Endothelial cell of umbilical vein (primary cell): ENCODE measurements at regions not wholly inside any gene's neighbourhood (a gene's known extent, or its start where the extent isn't known, plus 50 kb on each side); places are given as distances from the start of the nearest gene placed in this dataset.
"Not testable (repeated sequence)": the region's sequence is repeated elsewhere in the genome, so short reads cannot be mapped to it uniquely, and the experiment has no call there.

Experiments used
- BruUV-seq: library from RNA; stranded (reverse); fragments of 400-500 nt; replicated peaks from 2 replicates; lab custom pipeline; 2021; lab: Mats Ljungman, UMichigan
- CTCF ChIA-PET: fragments of 300-600, 350-600 bp; sonication (Branson Sonifier 250); formaldehyde crosslinking; loops from one replicate; lab custom pipeline; 2021; ENCODE audit warnings: antibody characterized with exemption, inconsistent platforms; lab: Charles Lee
- POLR2A ChIA-PET: fragments of 300-600, 350-600 bp; sonication (Branson Sonifier 250); formaldehyde crosslinking; loops from one replicate; lab custom pipeline; 2021; ENCODE audit warnings: antibody characterized with exemption, inconsistent platforms; lab: Charles Lee
- DNase-seq: peaks from one replicate; pipeline ENCODE4 v3.0.0-alpha.2; 2011; ENCODE audit warnings: low read depth, low spot score
- FAIRE-seq: peaks from 2 replicates; lab custom pipeline; 2011; peaks lifted over from hg19 to GRCh38; lab: Jason Lieb, UNC
- H2AFZ ChIP-seq: 2 replicates; pipeline ENCODE4 v1.6.0; 2012; ENCODE audit warnings: low read depth, low read length, control low read depth, inconsistent platforms
- H3K27ac ChIP-seq: 2 replicates; pipeline ENCODE4 v1.5.1; 2011; ENCODE audit warnings: low read depth, mild to moderate bottlenecking, control low read depth, low read length, moderate library complexity; ENCODE audit not compliant: insufficient read depth
- H3K27me3 ChIP-seq, 2 experiments: 2 replicates each; pipeline versions ENCODE4 v1.6.0 to v1.6.1; 2011; ENCODE audit warnings: low read length in 2 of 2, mixed read lengths in 1 of 2; ENCODE audit not compliant: control insufficient read depth in 2 of 2, insufficient read depth in 2 of 2
- H3K36me3 ChIP-seq, 2 experiments: 2 replicates in 1 of 2; 3 replicates in 1 of 2; pipeline ENCODE4 v1.5.1; 2011; ENCODE audit warnings: low read length in 2 of 2, mild to moderate bottlenecking in 1 of 2, moderate library complexity in 1 of 2; ENCODE audit not compliant: control insufficient read depth in 2 of 2, insufficient read depth in 2 of 2; ENCODE audit errors: extremely low read depth in 1 of 2
- H3K4me1 ChIP-seq: 3 replicates; pipeline ENCODE4 v1.5.1; 2011; ENCODE audit warnings: mild to moderate bottlenecking, low read length; ENCODE audit not compliant: control insufficient read depth, insufficient read depth; ENCODE audit errors: extremely low read depth
- H3K4me2 ChIP-seq: 2 replicates; pipeline ENCODE4 v1.6.1; 2011; ENCODE audit warnings: low read length, control low read depth, mixed read lengths; ENCODE audit not compliant: insufficient read depth
- H3K4me3 ChIP-seq, 3 experiments: fragments of 200-600 bp in 1 of 3; sonication (generic), shearing (Covaris generic) in 1 of 3; replicated peaks in 1 of 3; 2 replicates each; pipeline ENCODE4 v1.5.1; 2011 to 2016; ENCODE audit warnings: control low read depth in 3 of 3, low read length in 3 of 3, mild to moderate bottlenecking in 2 of 3, inconsistent platforms in 1 of 3, low read depth in 1 of 3, moderate library complexity in 1 of 3; ENCODE audit not compliant: insufficient read depth in 1 of 3
- H3K79me2 ChIP-seq: 2 replicates; pipeline ENCODE4 v1.6.0; 2012; ENCODE audit warnings: low read length, inconsistent platforms; ENCODE audit not compliant: control insufficient read depth, insufficient read depth
- H3K9ac ChIP-seq: replicated peaks from 2 replicates; pipeline ENCODE3; 2011; ENCODE audit warnings: low read length, control low read depth; ENCODE audit not compliant: insufficient read depth; ENCODE audit errors: extremely low read depth
- H3K9me1 ChIP-seq: replicated peaks from 3 replicates; pipeline ENCODE4 v1.6.0; 2011; ENCODE audit warnings: mild to moderate bottlenecking, low read length; ENCODE audit not compliant: control insufficient read depth, insufficient read depth; ENCODE audit errors: extremely low read depth
- H3K9me3 ChIP-seq: replicated peaks from 2 replicates; pipeline ENCODE4 v1.5.1; 2012; ENCODE audit warnings: low read length, inconsistent platforms; ENCODE audit not compliant: control insufficient read depth, insufficient read depth
- H4K20me1 ChIP-seq: replicated peaks from 2 replicates; pipeline ENCODE3; 2011; ENCODE audit warnings: mild to moderate bottlenecking, low read length; ENCODE audit not compliant: control insufficient read depth, insufficient read depth; ENCODE audit errors: extremely low read depth
- dilution Hi-C: fragments of 300-500 bp; cut with MboI; formaldehyde crosslinking; loops from one replicate; pipeline ENCODE4 v1.15.0; 2019; ENCODE audit warnings: low sequenced_read_pairs; ENCODE audit not compliant: extremely low pct_ligation_motif_present
- intact Hi-C: fragments of 100-400 bp; cut with micrococcal nuclease; formaldehyde crosslinking; loops from one replicate; pipeline ENCODE4 v1.10.0; 2022

DNA sequence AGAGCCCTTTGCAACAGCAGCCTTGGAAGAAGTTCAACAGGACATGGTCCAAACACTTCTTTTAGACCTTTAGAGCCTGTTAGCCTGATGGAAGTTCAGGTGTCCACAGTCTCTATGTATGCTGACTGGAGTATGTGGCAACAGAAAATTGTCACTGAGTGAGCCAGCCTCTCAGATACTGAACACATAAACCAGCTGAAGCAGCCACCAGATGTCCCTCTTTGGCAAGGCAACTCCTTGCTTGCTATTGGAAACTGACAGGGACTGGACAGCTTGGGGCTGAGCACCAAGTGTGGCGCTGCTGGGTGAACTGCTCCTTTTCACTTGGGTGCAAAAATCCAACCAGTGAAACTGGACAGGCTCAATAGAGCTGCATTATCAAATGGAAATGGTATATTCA, 1344.9 kb downstream of the RPIA start:
- dilution Hi-C loops, H2AFZ ChIP-seq, intact Hi-C loops, H3K4me3 ChIP-seq, CTCF ChIA-PET, FAIRE-seq, H3K9me3 ChIP-seq, H3K9ac ChIP-seq, H3K27me3 ChIP-seq, DNase-seq, H3K4me2 ChIP-seq, POLR2A ChIA-PET, H3K79me2 ChIP-seq, BruUV-seq, H3K4me1 ChIP-seq, H3K27ac ChIP-seq, H3K9me1 ChIP-seq, H3K36me3 ChIP-seq, H4K20me1 ChIP-seq: not testable (repeated sequence)

DNA sequence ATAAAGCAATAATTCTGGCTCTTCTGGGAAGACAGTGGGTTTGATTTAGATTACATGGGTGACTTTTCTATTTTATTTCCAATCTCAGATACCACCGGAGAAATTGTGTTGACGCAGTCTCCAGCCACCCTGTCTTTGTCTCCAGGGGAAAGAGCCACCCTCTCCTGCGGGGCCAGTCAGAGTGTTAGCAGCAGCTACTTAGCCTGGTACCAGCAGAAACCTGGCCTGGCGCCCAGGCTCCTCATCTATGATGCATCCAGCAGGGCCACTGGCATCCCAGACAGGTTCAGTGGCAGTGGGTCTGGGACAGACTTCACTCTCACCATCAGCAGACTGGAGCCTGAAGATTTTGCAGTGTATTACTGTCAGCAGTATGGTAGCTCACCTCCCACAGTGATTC, 1347.6 kb downstream of the RPIA start:
- intact Hi-C loops, H3K4me1 ChIP-seq, dilution Hi-C loops, H2AFZ ChIP-seq, H3K9me3 ChIP-seq, CTCF ChIA-PET, FAIRE-seq, H3K4me2 ChIP-seq, H3K9me1 ChIP-seq, H3K36me3 ChIP-seq, POLR2A ChIA-PET, H3K27me3 ChIP-seq, H3K9ac ChIP-seq, H3K27ac ChIP-seq, BruUV-seq, H3K4me3 ChIP-seq, DNase-seq, H4K20me1 ChIP-seq, H3K79me2 ChIP-seq: not testable (repeated sequence)

DNA sequence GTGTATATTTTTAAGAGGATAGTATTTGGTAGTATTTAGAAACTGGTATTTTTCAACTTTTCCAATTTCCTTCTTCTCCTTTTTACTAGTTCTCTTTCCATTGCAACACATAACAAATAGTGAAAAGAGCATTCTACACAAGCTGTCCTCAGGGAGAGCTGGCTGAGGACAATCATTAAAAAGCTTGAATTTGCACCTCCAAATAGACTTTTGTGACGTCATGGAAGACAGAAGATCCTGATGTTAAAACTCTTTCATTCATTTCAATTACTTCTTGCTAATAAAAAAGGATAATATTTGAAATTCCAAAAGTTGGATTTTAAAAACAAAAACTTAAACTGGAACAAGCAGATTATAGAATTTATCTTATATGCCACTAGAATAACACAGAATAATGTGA, 1356.3 kb downstream of the RPIA start:
- CTCF ChIA-PET, H3K4me3 ChIP-seq, H3K9me3 ChIP-seq, H3K9ac ChIP-seq, H3K27ac ChIP-seq, BruUV-seq, H2AFZ ChIP-seq, POLR2A ChIA-PET, H4K20me1 ChIP-seq, H3K4me1 ChIP-seq, H3K4me2 ChIP-seq, DNase-seq, H3K9me1 ChIP-seq, FAIRE-seq, dilution Hi-C loops, H3K79me2 ChIP-seq, H3K27me3 ChIP-seq, intact Hi-C loops, H3K36me3 ChIP-seq: not testable (repeated sequence)

DNA sequence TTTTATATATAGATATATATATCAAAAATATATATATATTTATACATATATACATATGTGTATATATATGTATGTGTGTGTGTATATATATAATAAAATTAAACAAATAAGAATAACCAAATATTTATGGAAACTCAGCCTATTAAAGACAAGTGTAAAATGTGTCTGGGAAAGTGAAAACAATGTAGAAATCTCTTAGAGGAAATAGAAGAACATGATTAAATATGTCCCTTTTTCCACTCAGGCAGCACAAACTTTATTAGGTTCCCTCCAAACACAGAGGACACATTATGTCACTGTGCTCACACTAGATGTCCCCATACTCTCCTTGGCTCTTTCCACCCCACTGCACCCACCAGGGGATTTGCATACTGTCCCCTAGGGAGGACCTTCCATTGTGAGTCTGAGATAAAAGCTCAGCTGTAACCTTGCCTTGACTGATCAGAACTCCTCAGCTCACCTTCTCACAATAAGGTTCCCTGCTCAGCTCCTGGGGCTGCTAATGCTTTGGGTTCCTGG, 1360.7 kb downstream of the RPIA start:
- H3K4me2 ChIP-seq, H3K4me3 ChIP-seq, H3K27me3 ChIP-seq, H3K4me1 ChIP-seq, FAIRE-seq, dilution Hi-C loops, CTCF ChIA-PET, H4K20me1 ChIP-seq, DNase-seq, H3K79me2 ChIP-seq, H3K9ac ChIP-seq, BruUV-seq, H3K27ac ChIP-seq, H2AFZ ChIP-seq, intact Hi-C loops, H3K9me3 ChIP-seq, POLR2A ChIA-PET, H3K36me3 ChIP-seq, H3K9me1 ChIP-seq: not testable (repeated sequence)
